GM18868 (cell line): ENCODE measurements at regions not wholly inside any gene's neighbourhood (a gene's known extent, or its start where the extent isn't known, plus 50 kb on each side); places are given as distances from the start of the nearest gene placed in this dataset.

Experiments used
- ATAC-seq: cut with Tn5 transposase; IDR thresholded peaks from one replicate; pipeline ENCODE4 v1.9.1; 2021; ENCODE audit warnings: mild to moderate bottlenecking, moderate library complexity; ENCODE audit not compliant: unreplicated experiment

DNA sequence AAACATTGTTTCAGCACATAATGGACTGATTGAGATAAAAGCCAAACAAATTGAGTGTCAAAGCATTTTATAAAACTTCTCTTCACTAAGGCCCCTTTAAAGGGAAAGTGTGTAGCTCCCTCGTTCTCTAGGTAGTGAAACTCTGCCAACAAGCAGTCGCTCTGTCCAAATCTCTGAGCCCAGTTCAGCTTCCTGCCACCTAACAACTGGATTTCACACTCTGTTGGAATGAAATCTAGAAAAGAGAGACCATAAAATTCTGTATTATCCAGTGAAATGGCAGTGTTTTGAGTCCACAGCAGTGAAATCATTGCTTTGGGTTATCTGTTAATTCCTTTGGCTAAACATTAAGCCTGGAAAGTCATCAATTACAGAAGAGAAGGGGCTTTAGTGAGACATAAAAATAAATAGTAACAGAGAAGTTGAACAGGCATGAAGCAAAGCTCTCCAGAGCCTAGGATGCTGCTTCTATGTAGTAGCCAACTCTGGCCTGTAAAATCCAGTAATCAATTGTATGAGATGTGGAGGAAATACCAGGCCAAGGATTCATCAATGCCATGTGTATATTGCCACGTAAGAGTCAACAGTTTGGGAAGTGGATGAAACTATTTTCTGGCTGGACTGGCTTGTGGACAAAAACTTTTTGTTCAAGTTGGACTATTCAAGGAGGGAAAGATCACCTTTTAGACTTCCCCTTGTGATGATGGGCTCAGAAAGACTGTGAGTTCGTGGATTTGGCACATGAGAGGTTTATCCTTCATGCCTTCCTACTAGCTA is 122.5 kb downstream of the WIF1 start:
- no peak for ATAC-seq

DNA sequence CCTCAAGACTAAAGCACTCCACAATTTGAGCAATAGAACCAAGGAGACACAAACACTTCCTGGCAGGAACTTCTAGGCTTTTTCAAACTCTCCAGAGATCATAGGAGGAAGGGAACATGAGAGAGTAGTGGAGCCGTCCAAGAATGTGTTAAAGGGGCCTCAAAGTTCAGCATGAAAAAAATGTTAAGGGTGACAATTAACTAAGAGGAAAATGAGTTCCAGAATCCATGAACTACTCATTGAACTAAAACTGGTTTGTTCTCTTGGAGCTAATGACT is 122.0 kb downstream of the WIF1 start:
- no peak for ATAC-seq
